HG03460 (cell line): ENCODE measurements at regions not wholly inside any gene's neighbourhood (a gene's known extent, or its start where the extent isn't known, plus 50 kb on each side); places are given as distances from the start of the nearest gene placed in this dataset.

Experiments
- ATAC-seq: cut with Tn5 transposase; IDR thresholded peaks from one replicate; pipeline ENCODE4 v1.9.1; 2021; ENCODE audit not compliant: unreplicated experiment

DNA sequence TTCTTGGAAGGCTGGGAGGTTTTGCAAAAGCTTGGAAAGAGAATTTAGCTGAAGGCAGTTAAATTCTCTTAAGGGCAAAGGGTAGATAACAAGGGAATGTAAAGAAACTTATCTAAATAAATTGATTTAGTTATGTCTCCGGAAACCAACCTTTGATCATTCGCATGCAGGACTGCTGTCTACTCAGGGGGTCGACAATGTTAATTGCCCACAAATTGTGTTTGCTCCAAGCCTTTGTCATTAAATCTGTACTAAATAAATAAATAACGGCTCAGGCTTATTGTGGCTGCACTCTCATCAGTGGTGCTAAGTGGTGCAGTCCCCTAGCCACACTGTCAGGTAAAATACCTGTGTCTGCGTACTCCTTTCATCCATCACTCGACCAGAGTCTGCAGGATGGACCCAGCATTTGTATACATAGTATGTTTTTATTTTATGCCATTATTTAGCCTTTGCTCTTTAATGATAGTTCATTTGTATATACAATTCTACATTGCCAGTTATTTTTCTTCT is 497.4 kb upstream of the RASGRP1 start:
- ATAC-seq, result no peak

DNA sequence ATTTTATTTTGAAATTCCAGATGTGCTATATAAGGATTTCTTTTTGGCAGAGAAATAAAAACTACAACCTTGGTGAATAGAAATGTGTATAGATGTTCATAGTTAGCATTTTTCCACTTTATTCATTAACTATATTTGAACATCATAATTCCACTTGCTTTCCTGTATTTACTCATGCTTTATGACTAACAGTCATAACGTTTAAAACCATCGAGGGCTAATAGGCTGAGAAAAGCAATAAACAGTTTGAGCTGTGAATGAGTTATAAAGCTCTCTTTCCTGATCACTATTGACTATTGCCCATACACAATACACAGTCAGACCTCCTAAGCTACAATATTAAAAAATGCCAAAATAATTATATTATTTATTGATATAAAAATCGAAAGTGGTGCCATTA is 502.1 kb upstream of the RASGRP1 start:
- no peak for ATAC-seq

DNA sequence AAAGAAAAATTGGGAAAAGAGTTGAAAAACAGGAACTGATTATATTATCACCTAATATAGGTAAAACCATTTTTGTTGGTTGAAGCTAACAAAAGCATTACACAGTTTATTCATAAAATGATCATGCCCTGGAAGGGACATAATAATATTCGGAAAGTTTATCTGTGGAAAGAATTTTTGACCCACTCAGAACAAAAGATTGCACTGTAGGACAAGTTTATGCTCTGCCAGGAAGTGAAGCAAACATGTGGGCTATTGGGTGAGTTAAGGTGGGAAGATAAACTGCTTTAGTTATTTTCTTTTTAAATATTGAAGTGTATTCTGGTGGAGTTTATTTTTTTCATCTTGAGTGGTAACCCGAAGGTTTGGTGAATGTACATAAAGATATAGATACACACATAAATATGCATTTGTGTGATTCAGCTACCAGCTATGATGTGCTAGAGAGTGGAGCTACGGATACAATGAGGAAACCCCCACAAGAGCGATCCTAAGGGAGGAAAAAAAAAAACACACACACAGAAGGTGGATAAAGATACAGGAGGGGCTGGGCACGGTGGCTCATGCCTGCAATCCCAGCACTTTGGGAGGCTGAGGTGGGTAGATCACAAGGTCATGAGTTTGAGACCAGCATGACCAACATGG is 506.4 kb upstream of the THBS1 start:
- no peak for ATAC-seq

DNA sequence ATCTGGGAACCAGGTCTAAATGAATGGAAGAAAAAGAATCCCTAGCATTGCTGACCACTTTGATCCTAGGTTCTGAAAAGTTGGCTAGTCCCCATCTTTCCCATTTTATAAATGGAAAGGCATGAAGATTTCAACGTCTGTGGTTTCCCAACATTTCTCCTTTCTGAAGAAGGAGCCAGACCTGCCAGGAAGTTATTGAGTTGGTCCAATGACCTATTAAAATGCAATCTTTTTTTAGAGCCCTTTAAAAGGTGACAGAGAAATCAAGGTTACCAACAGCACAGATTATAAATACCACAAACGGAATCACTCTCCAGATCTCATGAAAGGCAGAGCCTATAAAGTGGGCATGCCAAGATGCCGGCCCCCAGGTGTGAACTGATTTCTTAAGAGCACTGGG is 505.6 kb upstream of the THBS1 start:
- ATAC-seq, result no peak

DNA sequence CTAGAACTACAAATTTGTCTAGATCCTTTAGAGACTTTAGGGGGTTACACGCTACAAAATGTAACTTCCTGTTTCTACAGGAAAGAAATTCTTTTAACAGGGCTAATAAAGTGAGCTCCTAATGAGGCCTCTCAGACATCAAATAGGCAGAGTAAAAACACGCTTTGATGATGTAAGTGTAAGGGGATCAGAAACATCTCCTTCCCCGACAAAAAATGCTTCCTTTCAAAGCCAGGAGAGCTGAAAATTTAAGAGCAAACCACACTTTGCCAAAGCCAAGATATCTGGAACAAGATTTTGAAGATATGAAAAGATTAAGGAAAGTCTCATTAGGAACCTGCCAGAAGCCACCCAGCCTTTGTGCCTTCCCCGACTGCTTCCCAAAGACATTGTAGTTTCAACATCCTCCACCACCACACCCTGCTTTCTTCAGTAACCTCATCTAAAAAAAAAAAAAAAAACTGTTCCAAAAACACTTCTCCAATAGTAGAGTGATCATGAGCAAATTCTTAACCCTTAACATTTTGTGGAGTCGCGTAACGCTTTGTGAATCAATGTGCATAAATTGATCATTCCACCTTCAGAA is 505.0 kb upstream of the THBS1 start:
- no peak for ATAC-seq

DNA sequence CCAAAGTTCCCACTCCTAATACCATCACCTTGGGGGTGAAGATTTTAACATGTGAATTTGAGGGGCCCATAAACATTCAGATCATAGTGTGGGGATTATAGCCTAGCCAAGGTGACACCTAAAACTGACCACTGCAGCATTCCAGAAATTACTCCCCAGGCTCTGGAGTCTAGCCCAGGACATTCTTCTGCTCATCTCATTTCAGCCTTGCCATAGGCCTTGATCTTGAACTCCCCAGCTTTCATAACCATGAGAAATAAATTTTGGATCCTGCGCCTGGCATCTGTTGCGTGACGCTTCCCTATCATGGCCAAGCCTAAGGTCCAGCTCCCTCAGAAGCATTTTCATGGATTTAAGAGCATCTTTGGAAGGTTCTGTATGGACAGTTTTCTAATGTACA is 502.9 kb upstream of the THBS1 start:
- no peak for ATAC-seq

DNA sequence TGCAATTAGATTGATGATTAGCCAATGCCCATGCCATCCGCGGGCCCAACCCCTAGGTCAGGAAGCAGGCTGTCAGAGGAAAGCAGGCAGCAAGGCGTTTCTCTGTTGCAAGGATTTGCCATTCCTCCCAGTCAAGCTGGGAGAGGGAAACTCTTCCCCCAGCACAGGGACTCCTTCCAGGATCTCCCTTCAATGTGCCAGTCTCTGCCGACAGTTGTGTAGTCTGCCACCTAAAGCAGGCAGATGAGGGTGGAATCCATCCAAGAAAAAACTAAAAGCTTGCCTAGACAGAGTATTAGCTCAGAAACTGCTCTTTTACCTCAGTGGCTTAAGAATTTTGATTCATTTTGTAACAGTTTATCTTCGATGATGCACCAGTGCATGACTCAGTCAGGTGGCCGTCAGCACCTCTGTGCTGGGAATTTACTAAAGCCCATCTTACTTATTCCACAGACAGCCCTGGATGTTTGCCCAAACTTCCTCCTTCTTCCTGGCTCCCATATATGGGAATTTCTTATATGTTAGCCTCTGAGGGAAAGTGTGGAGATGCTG is 501.5 kb upstream of the THBS1 start:
- ATAC-seq, result no peak

DNA sequence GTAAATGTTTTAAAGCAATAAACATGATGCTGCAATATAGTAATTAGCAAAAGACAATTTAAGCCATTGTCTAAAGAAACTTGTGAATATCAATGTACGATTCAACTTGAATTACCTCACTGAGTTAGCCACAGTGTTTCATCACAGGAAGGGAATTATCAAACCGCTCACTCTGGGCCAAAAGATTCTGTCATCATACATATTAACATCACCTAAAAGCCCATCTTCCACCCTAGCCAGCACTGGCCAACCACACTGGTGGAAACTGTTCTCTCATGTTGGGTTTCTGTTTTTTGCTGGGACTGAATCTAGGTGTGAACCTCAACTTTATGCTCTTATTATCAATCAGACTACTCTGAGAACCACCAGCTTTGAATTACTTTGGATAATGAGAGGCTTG is 497.7 kb upstream of the THBS1 start:
- ATAC-seq, result no peak

DNA sequence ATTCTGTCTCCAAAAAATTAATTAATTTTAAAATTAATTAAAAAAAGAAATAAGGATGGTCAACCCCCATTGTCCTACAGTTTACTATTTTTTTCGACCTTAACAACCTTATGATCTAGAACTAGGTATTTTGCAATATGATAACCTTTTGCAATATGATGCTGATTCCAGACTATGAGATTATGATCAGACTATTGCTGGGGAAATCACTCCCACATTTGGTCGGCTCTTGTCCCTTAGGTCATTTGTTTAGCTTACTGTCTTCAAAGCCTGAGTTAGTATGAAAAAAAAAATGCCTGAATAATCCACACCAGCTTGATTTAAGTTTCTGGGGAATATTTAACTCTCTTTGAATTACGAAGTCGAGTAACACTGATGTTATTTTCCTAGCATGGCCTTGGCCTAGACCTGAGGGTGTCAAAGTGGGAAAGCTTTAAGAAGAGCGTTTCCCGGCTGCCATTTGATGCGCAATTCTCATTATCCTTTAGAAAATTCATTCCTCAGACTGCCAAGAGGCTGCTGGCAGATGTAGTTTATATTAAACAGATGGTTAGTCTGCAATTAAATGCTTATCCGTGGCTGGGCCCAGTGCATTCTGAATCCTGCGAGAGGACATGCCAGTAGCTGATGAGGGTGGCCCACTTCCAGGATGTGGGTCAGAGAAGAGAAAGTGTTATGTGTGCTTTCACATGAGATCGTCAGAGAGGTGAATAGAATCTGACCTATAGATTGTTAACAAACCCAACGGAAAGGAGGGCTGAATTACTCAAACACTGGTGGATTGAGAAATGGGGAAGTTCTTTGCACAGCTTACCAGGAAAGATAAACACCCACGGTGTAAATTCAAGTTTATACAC is 496.0 kb upstream of the THBS1 start:
- ATAC-seq, result no peak

DNA sequence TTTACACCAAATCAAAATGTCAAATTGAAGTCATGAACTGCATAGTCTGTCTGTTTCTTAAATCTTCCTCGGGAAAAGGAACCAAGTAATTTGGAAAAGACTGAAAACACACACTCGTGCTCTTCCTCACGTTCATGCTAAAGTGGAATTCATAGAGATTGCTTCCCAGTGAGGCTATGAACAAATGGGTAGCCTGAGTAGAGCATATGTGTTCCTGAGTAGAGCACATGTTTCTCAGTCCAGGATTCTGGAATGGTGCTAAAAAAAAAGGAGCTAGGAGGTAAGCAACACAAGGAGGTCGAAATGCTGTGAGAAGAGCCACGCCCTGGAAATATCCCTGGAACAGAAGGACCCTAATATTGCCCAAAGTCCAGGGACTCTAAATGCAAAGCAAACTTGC is 494.2 kb upstream of the THBS1 start:
- no peak for ATAC-seq

DNA sequence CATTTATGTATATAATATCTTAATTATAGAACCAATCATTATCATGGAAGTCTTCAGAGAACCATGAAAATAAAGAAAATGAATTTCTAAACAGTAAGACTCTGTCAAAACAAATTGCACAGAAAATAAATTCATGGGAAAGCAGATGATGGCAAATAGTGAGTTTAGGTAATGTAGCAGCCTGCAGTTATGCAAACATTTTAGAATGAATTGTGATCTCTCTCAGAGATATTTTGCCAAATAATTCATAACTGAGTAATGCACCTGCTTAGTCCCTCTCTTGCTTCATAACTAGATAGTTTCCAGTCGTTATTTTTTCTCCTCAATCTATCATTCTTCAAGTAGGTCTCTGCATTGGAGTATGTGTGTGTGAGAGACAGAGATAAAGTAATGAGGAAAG is 492.7 kb upstream of the THBS1 start:
- no peak for ATAC-seq

DNA sequence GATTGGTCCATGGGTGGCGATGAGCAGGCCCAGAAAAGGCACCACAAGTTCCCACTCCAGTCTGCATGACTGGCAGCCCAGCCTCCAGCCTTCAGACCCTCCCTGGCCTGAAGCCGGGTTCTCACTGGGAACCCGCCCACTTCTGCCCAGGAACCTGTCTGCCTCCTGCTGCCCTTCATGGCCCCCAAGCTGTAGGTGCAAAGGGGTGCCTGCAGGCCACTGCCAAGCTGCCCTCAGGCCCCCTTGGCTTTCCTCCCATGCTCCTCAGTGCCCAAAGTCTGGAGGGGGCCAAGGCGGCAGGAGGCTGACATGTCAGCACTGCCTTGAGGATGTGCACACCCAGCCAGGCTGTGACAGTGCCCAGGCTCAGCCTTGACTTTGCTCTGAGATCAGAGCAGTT is 488.5 kb upstream of the THBS1 start:
- no peak for ATAC-seq

DNA sequence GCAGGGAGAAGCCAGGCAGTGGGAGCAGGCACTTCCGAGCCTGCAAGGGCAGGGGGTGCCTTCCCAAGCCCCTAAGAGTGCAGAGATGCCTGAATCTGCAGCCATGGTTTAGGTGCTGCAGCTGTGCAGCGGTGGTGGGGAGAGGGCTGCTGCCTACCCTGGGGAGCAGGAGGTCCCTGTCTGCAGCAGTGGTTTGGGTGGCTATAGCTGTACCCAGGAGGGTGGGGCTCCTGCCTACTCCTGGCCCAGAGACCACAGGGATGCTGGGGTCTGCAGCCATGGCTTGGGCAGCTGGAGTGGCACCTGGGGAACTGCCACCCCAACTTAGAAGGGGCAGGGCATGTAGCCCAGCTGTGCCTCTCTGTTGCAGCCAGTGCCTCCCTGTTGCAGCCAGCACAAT is 488.1 kb upstream of the THBS1 start:
- ATAC-seq, result no peak

DNA sequence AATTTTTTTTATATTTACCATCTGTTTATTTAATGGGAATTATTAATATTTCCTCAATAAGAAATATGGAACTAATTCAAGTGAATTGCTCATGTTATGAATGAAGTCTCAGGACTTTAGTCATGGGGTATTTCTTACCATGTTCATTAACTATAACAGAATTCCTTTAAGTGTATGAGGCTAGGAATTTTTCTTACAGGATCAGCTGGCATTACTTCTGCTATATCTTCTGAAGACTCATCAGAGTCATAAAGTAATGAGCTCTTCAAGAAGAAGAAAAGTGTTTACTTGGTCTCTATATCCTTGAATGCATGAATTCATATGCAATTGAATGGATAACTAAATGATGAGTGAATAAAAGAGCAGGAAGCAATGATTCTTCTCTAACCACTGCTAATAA is 486.8 kb upstream of the THBS1 start:
- no peak for ATAC-seq

DNA sequence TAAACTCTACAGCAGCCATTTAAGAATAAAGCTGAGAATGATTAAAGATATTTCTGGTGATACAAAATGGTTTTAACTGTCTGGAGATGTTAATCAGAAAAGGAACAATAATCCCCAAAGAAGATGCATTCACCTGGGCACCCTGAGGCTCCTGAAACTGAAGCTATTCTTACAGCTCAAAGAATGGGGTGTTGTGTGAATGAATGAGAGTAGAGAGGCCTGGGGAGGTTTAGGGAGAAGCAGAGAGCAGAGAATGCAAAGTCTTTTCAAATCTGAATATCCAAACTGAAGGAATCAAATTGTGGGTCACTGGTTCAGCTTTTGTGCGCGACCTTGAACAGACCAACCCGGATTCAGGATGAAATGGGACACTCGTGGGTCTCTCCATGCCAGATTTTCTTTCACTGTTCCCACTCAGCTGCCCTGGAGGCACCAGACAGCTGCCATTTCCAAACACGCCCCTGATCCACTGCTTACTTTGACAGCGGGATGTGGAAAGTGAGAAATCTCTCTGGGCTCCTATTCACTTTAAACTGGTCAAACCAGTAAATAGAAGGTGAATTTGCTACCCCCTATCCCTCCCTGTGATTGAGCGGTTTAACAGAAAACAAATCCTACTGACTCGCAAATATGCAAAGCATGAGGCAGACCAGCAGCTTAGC is 485.5 kb upstream of the THBS1 start:
- no peak for ATAC-seq

DNA sequence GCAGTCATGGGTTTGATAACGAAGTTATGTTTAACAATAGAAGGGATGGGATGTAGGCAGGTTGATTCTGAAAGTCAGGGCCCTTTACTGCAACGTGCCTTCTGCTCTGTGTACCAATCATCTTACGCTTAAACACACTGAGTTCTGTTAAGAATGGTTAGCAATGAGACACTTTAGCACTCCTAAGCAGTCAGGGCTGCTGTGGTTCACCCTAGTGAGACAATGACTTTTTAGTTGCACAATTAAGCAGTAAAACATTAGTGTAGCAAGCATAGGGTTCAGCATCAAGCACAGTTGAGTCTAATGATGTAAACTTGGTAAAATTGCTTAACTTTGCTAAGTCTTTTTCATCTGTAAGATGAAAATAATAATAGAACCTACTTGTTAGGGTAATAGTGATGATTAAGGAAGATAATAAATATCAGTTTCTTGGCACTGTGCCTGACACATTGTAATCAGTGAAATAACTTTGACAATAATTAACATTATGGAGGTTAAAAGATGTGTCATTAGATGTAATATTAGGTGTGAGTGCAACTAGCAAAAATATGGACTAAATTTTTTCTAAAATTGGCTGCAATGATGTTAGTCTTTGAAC is 484.2 kb upstream of the THBS1 start:
- ATAC-seq, result no peak

DNA sequence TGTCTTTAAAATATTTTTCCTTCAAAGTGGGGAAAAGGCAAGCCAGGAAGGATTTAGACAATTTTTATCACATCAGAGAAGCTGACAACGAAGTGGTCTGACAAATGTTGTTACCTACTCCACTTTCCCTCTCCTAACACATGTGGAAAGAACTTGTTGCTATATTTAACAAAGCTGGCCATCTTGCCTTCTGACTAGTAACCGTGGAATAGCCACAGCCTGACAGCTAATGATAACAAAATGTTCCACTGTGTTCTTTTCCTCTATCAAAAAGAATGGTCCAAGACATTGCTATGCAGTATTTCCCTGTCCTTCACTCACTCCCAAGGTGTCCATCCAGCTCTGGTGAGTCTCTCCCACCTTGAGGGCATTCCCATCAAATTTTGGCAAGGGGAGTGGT is 481.4 kb upstream of the THBS1 start:
- no peak for ATAC-seq

DNA sequence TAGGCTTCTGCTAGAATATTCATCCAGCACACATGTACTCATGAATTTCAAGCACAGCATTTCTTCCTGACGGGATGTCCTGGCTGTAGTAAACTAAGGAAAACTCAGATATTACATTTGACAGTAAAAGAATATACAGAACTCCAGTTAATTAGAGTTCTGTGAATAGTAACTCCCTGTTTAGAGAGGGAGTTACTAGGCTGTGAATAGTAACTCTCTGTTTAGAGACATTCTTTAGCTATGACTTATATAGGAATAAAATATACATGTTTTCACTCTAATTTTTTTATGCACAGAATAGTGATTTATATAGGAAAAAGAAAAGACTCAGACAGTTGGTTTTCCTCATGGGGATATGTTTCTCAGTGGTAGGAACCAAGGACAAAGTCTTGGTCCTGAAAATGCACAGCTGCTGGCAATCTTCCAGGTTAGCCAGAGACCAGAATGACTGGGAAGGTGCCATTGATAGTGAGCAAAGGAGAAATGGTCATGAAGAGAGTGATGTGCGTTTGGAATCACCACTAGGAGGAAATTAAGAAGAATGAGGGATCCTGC is 480.7 kb upstream of the THBS1 start:
- no peak for ATAC-seq

DNA sequence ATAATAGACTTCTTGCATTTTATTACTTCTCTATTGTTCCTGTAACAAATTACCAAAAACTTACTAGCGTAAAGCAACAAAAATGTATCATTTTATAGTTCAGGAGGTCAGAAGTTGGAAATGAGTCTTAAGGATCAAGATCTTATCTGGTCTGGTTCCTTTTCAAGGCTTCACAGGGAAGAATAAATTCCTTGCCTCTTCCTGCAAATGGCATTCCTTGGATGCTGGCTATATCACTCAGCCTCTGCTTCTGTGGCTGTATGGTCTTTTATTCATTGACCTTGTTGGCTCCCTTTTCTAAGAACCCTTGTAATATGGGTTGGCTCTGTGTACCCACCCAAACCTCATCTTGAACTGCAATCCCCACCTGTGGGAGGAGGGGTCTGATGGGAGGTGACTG is 478.4 kb upstream of the THBS1 start:
- ATAC-seq, result no peak

DNA sequence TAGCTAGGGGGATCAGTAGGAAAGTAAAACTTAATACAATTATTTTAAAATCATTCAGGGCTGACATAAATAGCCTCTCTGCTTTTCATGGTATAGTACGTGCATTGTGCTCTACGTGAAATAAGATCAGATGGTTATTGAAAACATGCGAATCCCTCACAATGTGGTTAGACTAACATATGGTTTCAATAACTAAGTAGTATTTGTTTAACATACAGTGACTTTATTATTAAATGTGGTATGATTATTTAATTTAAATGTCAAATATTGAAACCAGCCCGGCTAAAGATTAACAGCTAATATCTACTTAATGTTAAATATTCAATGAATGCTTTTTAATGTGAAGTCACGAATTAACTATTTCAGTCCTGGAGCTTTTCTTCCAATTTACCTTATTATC is 473.9 kb upstream of the THBS1 start:
- ATAC-seq, result no peak

DNA sequence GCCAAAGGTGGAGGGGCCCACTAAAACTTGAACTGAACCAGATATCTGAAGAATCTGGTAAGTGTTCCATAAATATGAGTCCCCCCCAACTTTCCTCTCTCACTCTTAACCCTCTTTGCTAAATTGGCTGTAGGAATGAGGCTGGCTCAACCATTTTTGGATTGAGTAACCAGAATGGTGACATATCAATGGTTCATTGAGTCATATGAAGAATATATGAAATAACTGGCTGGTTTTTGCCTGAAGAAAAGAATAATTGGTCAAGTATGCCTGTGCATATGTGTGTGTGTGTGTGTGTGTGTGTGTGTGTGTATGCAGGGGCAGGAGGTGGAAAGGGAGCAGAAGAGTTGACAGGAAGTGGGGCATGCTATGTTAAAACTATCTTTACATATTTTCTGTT is 472.9 kb upstream of the THBS1 start:
- no peak for ATAC-seq
